Pancreas (tissue), 10 donors: ENCODE measurements at regions not wholly inside any gene's neighbourhood (a gene's known extent, or its start where the extent isn't known, plus 50 kb on each side); places are given as distances from the start of the nearest gene placed in this dataset.

Source experiments
- ATAC-seq, 4 donors: fragments of 200-7000 bp; cut with Tn5 transposase; one replicate each; pipeline versions ENCODE4 v1.8.0 to v1.9.1; 2020; ENCODE audit warnings: mild to moderate bottlenecking in 4 of 4, moderate library complexity in 4 of 4
- DNase-seq, 6 donors: peaks; one replicate each; pipeline ENCODE4 v3.0.0-alpha.2; 2020
- FAIRE-seq: peaks from 2 replicates; lab custom pipeline; 2012; peaks lifted over from hg19 to GRCh38; lab: Jason Lieb, UNC
- H3K27ac ChIP-seq, 4 donors: fragments of 200-600 bp; sonication (generic); 1 replicate in 3 of 4; 2 replicates in 1 of 4; pipeline versions ENCODE4 v1.5.0 to v1.8.0; 2020
- H3K27me3 ChIP-seq, 4 donors: fragments of 200-600 bp; one replicate each; pipeline ENCODE4 v1.8.0; 2021
- H3K36me3 ChIP-seq, 3 donors: fragments of 200-600 bp; sonication (generic) in 1 of 3; one replicate each; pipeline versions ENCODE4 v1.5.0 to v1.8.0; 2020 to 2021
- H3K4me1 ChIP-seq, 3 donors: fragments of 200-600 bp; one replicate each; pipeline ENCODE4 v1.8.0; 2021
- H3K4me3 ChIP-seq, 4 donors: fragments of 200-600 bp; sonication (generic) in 2 of 4; one replicate each; pipeline versions ENCODE4 v1.5.0 to v1.8.0; 2020 to 2021
- H3K9me3 ChIP-seq, 4 donors: fragments of 200-600 bp; one replicate each; pipeline ENCODE4 v1.8.0; 2021
- CTCF ChIP-seq, 4 donors: fragments of 200-600 bp; sonication (generic) in 3 of 4; IDR thresholded peaks; one replicate each; pipeline versions ENCODE4 v1.5.0 to v1.8.0; 2021; ENCODE audit warnings: antibody characterized with exemption in 4 of 4
- WGBS, 2 donors: extraction: QIAGEN DNeasy Blood & Tissue Kit; methylation state at CpG; one replicate each; pipeline ENCODE4 v1.1.7; 2013; 5-methylcytosine and 5-hydroxymethylcytosine counted together
- intact Hi-C, 3 donors: fragments of 100-400 bp; cut with DNase I; formaldehyde crosslinking; loops; one replicate each; pipeline versions ENCODE4 v1.11.1 to v1.14.2; 2022
- donor health status: healthy with polysubstance abuse.
- donor health status: DM: no; HTN: no; CAD: no; lungs with moderate emphysema.
- donor health status: DM: no; HTN: no; CAD: no.
- donor health status: control.
- donor health status: control.
- donor health status: Bipolar disorder and iron deficiency.
- donor health status: DM: yes; HTN: yes; CAD: no.
- donor health status: DM: no; HTN: no; CAD: no.
- donor health status: DM: no; HTN: no; CAD: no.
- donor health status: DM: yes; HTN: yes; CAD: no.

- no peak overlapping the region for H3K27ac ChIP-seq
Measured at GRCh38 chr4:125734504-125734903, 419.7 kb downstream of the FAT4 start.

GRCh38 chr4:125735102-125735501 lies 420.3 kb downstream of the FAT4 start:
- no peak for TF ChIP-seq CTCF (IDR thresholded peaks at IDR 0.05)
- intact Hi-C loops = loop anchor here in 1 of 3 donors (10.0 kb wide), 1 partner anchor 420 kb away; the partner anchor contains the start of gene FAT4
- H3K4me1 ChIP-seq = peaks cover 0 to 2% (median 0%) of the 10 kb centered on the region in 3 donors
- H3K36me3 ChIP-seq = no peaks in the 10 kb centered on the region
- no peak for FAIRE-seq
- ATAC-seq = peak; percentile 51 to 86 (median 70)
- DNase-seq = peak in 2 of 6 donors; percentile 26 to 41
- WGBS, 2 donors = 20 to 29% methylated on average over 4 of the region's 4 CpGs
- no peak overlapping the region for H3K4me3 ChIP-seq
- H3K9me3 ChIP-seq = no peaks in the 10 kb centered on the region
- H3K27me3 ChIP-seq = no peaks in the 10 kb centered on the region
- no peak overlapping the region for H3K27ac ChIP-seq

More at GRCh38 chr4:125734504-125734903, 419.7 kb downstream of the FAT4 start:
- H3K27me3 ChIP-seq = no peaks in the 10 kb centered on the region
- H3K4me3 ChIP-seq = no peak overlapping the region
- peaks cover 0 to 2% (median 0%) of the 10 kb centered on the region in 3 donors for H3K4me1 ChIP-seq
- H3K36me3 ChIP-seq = no peaks in the 10 kb centered on the region
- H3K9me3 ChIP-seq = no peaks in the 10 kb centered on the region
- no peak for DNase-seq
- no peak for TF ChIP-seq CTCF (IDR thresholded peaks at IDR 0.05)
- no peak for FAIRE-seq
- 38 to 49% methylated on average over 5 of the region's 5 CpGs for WGBS, 2 donors
- intact Hi-C loops = loop anchor here in 1 of 3 donors (10.0 kb wide), 1 partner anchor 420 kb away; the partner anchor contains the start of gene FAT4
- ATAC-seq = no peak

GRCh38 chr4:125736057-125736456 lies 421.3 kb downstream of the FAT4 start:
- FAIRE-seq (no peak), DNase-seq (no peak), ATAC-seq (no peak)
- Histone ChIP-seq H3K4me1 (peaks cover 0 to 2% (median 0%) of the 10 kb centered on the region in 3 donors), H3K27me3 (no peaks in the 10 kb centered on the region), H3K9me3 (no peaks in the 10 kb centered on the region), H3K4me3 (no peak overlapping the region), H3K36me3 (no peaks in the 10 kb centered on the region), H3K27ac (no peak overlapping the region)
- 80 to 92% methylated on average over 1 of the region's 1 CpG for WGBS, 2 donors
- no peak for TF ChIP-seq CTCF (IDR thresholded peaks at IDR 0.05)
- intact Hi-C loops = loop anchor here in 1 of 3 donors (10.0 kb wide), 1 partner anchor 421 kb away; the partner anchor contains the start of gene FAT4

GRCh38 chr4:125739760-125740159 lies 425.0 kb downstream of the FAT4 start:
- no peak for FAIRE-seq
- Histone ChIP-seq H3K9me3 (no peaks in the 10 kb centered on the region), H3K4me1 (peaks cover 0 to 2% (median 0%) of the 10 kb centered on the region in 3 donors), H3K27ac (no peak overlapping the region), H3K36me3 (no peaks in the 10 kb centered on the region), H3K4me3 (no peak overlapping the region), H3K27me3 (no peaks in the 10 kb centered on the region)
- TF ChIP-seq CTCF (IDR thresholded peaks at IDR 0.05) = no peak
- WGBS, 2 donors = 36 to 46% methylated on average over 2 of the region's 2 CpGs
- intact Hi-C loops = loop anchor here in 1 of 3 donors (10.0 kb wide), 1 partner anchor 425 kb away; the partner anchor contains the start of gene FAT4
- DNase-seq = no peak
- ATAC-seq = no peak

GRCh38 chr4:125741825-125742452 lies 427.2 kb downstream of the FAT4 start:
- FAIRE-seq = no peak
- no peaks in the 10 kb centered on the region for H3K36me3 ChIP-seq
- H3K27ac ChIP-seq = no peak overlapping the region
- no peaks in the 10 kb centered on the region for H3K4me1 ChIP-seq
- H3K4me3 ChIP-seq = no peak overlapping the region
- ATAC-seq = peak in 2 of 4 donors; percentile 57 to 71
- no peaks in the 10 kb centered on the region for H3K9me3 ChIP-seq
- WGBS, 2 donors = 52 to 62% methylated on average over 8 of the region's 8 CpGs
- peaks cover 0 to 2% (median 0%) of the 10 kb centered on the region in 4 donors for H3K27me3 ChIP-seq
- intact Hi-C loops = no loop called here
- no peak for DNase-seq
- peak; percentile 14 to 56 (median 42) for TF ChIP-seq CTCF (IDR thresholded peaks at IDR 0.05)
